Stimulated activated CD4-positive, alpha-beta T cell treated with anti-CD3 and anti-CD28 coated beads, Interleukin-2, amount 100 ng/mL, for 4 hours (primary cell): ENCODE measurements at regions not wholly inside any gene's neighbourhood (a gene's known extent, or its start where the extent isn't known, plus 50 kb on each side); places are given as distances from the start of the nearest gene placed in this dataset.

ENCODE experiments used
- DNase-seq: peaks from one replicate; pipeline ENCODE4 v3.0.0-alpha.2; 2020; ENCODE audit warnings: low read depth

DNA sequence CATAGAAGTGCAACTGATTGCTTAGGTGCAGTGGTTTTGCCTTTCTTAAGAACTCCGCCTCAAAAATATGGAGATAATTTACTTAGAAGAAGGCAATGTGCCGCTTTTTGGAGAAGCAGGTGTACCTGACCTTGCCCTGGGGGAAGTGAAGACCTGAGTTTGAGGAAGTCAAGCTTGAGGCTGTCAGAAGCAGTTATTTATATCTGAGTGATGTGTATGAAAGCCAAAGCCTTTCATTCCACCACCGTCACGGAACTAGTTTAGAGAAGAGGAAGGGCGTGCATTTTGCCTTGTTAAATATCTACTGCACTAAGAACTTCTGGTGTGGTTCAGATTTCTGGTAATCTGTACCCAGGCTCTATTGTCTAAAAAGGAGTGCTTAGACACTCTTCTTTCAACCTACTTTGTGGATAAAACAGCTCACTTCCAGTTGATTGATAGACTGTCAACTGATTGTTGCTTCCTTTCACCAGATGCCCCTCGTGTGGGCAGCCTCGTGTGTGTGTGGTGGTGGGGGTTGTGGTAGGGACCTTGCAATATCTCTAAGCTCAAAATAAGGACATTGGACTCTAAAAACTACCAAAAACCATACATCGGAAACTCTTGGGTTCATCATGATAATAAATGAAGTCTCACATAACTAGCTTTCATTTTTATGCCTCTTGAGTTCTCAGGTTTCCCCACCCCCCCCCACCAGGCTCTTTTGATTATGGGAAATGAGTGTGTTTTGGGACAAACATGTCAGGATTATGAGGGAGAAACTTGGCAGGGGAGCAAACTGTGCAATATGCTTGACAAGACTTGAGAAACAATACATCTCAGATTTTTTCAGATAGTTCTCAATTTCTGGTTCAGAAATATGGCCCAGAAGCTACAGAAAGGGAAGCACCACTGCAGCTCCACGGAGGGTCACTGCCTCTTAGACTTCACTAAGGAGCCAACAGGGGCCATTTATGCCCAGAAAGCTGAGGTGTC, 78.6 kb downstream of the ARF6 start:
- DNase-seq: peak; percentile 36

DNA sequence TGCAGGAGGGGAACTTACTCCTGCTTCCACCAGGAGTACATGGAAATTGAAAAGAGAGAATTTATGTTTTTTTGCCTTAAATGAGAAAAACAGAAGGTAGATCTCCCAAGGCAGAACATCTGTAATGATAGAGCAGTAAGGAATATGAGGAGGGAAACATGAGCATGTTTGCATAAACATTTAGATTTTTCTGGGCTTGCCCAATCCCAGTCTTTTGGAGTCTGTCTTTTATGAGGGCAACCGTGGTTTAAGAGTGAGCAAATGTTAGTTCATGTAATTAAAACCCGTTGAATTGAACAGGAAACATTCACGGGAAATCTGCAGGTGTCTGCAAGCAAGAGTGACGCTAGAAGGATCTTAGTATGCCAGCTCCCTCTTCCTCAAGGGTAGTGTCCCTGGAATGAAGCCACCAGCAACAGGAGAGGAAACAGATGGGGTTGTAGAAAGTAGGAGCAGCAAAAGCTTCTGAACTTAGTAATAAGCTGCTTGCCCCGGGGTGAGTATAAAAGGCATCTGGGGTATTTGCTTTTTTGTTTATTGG, 79.3 kb downstream of the ARF6 start:
- DNase-seq: no peak

DNA sequence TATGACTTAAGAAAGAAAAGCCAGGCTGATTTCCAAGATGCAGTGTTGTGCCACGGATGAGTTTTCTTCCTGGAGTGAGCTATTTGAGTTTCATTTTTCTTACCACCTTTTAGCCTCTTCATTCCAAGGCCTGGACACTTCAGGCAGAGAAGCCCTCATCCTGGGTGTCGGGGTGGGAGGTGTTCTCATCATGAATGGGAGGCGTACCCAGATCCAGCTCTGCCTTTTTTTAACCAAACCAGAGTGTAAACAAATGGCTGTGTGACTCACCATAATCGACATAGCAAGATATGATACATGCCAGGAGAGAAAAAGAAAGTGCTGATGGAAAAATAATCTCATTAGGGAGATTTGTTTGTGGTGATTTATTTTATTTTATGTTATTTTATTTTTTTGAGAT, 79.9 kb downstream of the ARF6 start:
- peak; percentile 26 for DNase-seq

DNA sequence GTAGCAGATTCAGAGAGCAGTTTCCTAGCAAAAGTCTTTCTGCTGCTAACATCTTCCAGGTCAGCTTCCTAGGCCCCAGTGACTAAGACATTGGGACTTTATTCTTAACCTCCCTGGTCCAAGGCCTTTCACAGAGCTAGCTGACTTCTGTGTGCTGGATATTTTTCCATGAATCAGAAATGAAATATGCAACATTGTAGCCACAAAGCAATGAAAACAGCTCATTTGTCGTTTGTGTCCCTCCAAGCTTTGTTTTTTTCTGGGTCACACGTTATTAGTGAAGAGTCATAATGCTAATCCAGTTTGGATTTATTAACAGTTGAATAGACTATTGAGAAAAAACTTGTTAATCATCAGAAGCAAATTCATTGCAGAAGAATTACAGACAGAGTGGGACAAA, 82.4 kb downstream of the ARF6 start:
- DNase-seq: no peak

DNA sequence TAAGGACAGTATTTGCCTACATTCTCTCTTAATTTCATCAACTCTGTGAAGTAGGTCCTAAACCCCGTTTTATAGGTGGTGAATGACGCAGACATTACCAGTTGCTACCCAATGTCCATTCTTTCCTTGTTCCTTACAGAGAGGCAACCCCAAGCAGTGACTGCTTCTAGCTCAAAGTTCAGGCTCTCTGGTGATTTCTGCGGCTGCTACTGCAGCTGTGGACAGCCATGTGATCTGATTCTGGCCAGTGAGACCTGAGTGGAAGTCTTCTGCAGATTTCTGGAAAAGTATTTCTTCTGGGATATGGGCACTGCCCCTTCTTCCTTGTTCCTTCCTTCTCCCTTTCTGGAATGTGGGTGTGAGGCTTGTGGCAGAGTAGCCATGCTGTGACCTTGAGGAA, 82.9 kb downstream of the ARF6 start:
- no peak for DNase-seq

DNA sequence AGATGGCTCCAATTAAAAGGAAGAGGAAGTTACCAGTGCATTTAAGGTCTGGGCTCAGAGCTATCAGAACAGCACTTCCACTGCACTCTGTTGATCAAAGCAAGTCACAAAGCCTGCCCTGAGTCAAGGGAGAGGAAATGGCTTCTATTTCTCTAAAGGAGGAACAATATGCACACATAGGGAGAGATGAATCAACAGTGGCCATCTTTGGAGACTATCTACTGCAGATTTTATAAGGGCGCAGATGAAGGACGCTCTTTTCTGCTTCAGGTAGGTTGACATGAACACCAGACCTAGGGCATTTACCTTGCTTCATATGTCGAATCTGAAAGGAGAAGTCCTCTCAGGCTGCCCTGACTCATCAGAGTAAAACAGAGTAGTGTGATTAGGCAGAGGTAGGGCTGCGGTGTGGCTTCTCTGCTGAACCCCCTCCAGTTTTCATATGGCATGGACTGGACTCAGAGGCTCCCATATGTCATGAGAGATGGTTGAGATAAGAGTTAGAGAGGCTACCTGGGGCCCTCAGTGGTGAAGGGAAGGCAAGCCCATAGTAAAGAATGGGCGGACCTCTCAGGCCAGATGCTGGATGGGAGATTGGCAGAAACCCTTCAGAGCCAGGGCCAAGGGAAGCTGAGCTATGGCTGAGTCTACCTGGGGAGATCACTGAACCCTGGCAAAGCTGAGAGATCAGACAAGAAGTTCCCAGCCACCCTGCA, 84.4 kb downstream of the ARF6 start:
- DNase-seq: peak; percentile 45

DNA sequence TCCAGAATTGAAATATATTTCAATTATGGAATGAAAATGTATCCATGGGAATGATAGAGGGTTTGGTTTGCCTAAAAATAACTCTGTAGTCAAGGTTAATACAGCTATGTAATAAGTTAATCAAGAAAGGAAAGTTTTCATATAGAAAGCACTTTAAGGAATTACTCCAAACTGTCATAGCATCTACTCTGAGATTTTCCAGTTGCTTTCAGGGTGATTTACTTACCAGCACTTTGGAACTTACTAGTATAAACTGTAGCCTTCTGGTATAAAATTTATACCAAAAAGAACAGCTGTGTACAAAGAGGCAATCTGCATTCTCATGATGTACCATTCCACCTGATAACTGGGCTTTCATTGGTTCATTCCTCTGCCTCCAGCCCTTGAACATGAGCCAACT, 87.1 kb downstream of the ARF6 start:
- DNase-seq: no peak

DNA sequence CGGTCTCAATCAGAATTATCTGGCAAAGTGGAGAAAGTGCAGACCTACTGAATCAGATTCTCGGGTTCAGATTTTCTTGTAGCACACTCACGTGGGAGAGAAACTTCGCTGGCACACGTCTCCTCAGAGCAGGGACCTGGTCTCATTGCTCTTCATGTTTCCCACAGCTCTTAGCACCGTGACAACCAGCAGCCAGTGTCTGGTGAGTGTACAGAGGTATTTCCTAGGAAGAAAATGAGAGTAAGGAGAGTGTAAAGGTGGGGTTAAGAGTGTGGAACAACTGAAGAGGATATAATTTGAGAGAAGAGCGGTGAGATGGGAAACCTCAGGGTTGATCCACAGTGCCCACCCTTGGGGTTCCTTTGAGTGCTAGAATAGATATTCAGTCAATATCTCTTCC, 89.2 kb downstream of the ARF6 start:
- no peak for DNase-seq

DNA sequence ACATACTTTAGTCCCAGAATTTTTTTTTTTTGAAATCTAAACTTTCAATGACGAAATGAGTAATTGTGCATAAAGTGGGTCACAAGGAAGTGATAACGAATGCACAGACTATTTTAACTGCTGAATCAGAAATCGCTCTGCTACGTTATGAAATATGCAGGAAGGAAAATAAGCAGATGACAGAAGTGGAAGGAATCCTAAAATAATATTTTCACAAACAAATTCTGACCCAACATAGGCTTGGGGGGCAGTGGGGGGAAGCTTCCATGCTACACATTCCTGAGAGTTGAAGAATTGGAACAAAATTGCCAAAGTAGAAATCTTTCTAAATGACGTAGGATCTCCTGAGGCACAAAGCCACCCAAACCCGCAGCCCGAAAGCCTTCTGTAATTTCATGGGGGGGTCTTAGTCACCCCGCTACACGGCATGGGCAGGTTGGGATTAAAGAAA, 89.6 kb downstream of the ARF6 start:
- no peak for DNase-seq

DNA sequence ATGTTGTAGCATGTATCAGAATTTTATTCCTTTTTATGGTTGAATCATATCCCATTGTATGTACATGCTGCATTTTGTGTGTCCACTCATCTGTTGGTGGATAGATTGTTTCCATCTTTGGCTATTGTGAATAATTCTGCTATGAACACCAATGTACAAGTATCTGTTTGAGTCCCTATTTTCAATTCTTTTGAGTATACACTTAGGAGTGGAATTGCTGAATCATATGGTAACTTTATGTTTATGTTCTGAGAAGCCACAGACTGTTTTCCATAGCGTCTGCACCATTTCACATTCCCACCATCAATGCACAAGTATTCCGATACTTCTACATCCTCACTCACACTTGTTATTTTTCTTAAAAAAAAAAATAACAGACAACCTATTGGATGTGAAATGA, 91.5 kb downstream of the ARF6 start:
- DNase-seq: no peak

DNA sequence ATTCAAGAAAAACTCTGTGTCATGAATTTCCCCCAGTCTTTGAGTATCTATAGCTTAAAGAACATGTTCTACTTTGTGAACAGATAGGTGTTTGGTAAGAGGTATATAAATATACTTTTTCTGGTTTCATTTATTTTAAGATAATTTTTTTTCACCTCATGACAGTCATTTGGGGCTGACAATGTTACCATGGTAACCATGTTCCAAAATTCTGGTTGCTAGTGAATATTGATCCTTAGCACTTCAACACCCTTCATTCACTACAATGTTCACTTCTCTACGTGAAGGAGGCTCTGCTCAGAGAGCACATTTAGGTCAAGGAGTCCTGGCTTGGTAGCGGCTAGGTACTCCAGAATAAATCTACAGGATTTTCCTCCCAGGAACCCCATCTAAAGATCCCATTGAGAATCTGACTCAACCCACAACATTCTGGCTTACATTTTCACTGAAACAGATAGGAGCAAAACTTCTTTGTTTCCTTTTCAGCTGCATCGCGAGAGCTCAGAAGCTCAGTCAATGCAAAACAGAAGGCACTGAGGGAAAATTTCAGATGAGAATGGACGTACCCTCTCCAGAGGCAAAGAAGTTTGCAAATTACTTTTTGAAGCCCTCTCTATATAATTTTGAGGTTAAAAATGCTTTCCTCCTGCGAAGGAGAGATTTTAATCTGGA, 93.6 kb downstream of the ARF6 start:
- DNase-seq: no peak

DNA sequence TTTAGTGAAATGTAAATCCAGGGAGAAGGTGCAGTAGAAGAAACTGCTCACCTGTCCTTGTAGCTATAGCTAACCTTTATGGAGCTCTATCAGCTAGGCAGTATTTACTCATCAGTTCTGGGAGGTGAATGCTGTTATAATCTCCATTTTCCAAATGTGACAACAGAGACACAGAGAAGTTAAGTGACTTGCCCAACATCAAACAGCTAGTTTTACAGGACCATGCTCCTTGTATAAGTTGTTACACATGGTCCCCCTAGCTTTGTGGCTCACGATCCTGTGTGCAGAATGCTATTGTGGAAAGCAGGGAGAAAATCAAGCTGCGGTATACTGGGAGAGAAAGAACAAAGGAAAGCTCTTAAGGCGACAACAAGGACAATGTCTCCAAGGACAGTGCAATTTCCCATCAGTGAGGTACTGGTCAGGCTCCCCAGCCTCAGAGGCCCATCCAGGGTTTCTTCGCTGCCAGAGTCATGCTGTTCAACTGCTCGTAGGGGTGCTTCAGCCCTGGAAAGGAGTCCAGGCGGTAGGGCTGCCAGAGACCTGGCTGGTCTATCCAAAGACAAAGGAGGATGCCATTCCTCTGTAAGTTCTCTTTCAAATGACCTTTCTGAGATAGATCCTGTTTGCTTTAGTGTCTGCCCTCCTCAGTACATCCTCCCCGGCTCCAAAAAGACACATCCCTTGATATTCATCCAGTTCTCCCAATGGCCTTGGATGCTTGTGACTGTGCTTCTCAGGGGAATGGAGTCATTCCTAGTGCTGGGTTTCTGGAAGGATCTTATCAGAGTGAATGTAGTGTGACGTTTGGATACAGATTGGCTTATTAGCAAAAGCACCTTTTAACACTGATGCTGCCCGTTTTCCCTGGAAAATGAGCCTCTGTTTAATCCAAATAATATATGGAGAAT, 95.5 kb downstream of the ARF6 start:
- DNase-seq: no peak

DNA sequence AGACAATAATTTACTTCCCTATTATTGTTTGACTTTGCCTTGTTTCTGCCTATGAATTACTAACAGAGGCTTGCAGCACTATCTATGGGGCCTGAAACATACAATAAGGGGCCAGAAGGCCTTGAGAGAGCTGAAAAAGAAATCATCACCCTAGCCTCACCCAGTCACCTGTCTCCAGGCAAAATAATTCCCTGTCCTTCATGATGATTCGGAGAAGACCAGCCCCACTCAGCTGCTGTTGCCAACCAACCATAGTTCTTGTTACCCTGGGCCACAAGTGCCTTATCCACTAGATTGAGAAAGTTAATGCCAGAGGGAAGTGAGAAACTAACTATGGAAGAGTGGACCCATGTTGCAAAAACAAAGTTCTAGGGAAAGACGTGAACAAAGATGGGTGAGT, 97.1 kb downstream of the ARF6 start:
- no peak for DNase-seq

DNA sequence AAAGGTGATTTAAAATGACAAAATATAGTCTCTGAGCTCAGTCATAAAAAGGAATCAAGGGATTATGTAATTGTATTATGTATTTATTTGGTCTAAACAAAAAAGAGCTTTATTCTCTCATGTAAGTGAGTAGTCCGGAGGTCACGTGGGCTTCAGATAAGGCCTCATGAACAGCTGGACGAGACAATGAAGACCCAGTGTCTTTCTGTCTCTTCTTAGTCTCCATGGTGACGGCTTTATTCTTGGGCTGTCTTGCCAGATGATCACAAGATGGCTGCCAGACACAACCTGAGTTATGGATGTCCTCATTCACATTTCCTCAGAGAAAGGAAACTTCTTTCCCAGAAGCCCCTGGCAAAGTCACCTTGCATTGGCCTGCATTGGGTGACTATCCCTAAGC, 98.6 kb downstream of the ARF6 start:
- DNase-seq: no peak

DNA sequence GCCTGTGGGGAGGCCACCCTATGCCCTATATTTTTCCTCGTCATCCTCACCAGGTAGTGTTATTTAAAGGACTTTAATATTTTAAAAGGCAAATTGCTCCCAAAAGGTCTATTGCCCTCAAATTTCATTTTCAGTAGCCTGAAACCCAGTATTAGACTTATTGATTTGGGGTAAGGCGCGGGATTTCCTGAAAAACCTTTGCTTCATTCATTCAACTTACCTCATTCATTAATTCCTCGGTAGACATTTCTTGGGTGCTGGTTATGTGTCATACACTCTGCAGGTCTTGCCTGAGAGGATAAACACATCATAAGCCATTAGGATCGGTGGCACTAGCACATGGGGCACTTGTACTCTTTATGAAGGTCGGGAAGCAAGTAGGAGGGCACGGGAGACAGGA, 99.2 kb downstream of the ARF6 start:
- DNase-seq: no peak

DNA sequence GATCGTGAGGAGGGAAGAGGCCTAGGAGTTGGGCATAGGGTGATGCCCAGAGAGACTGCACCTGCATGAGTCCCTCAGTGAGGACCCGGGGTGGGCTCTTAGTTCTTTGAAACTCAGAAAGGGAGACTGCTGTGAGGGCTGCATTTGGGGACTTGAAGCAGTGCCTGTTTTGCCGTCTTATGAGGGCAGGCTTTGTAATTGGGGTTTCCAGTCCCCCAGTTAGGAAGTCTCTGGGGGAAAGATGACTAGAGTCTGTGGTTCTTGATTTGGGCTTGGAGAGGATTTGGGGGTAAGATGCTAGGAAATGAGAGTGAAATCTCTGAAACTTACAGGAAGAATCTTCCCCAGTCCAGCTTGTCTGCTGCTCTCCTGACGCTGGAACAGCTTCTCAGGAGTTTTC, 99.6 kb downstream of the ARF6 start:
- DNase-seq: no peak

DNA sequence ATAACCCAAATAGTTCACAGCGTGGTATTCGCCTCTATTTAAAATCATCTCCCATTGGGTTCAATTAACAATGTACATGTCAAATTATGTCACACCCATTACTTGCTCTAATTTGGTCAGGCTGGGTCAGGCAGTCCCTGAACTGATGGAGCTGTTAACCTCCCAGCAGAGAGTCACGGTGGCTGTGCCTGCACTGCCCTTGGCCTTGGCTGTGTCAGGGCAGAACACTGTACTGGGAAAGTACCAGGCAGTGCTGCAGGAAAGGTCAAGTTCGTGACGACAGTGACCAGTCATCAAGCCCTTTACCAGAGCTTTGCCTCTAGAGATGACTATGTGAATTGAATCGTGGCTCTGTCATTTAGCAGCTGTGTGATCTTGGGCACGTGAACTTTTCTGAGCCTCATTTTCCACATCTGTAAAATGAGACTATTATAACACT, 100.0 kb downstream of the ARF6 start:
- no peak for DNase-seq

DNA sequence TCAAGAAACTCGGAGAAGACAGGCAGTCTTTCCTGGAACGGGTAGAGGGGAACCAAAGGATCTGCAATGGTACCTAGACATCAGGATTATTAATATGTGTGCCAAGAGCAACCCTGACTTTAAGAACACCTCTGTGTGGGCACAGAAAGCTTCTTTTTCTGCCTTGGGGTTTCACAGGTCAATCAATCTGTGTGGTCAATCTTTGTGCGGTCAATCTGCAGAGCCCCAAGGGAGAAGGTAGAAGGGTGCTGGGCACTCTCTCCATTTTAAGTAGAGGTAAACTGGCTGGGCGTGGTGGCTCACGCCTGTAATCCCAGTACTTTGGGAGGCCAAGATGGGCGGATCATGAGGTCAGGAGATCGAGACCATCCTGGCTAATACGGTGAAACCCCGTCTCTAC, 100.7 kb downstream of the ARF6 start:
- DNase-seq: no peak

DNA sequence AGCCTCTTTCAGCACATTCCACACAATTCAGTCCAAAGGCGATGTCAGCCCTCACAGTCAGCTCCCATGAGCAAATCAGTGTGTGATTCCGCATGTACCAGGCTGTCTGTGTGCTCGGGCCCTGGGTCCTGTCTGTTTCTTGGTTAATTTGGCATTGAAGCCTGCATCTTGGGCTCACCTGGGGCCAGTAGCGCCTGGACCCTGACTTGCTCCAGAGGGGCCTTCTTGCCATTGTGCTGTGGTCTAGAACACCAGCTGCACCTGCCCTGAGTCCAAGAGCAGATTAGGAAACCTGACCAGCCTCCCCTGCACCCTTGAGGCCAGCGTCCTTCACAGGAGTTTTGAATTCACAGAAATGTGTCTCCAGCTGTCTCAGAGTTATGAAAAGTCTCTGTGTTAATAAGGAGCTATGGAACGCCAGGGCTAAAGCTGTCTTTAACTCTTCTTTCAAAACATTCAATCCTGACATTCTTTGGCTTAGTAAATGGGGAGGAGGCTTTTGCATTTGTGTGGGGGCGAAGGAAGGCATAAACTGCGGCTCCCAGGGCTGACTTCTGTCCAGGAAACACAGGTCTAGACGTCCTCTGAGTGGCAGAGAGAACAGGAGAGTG, 102.2 kb downstream of the ARF6 start:
- no peak for DNase-seq

DNA sequence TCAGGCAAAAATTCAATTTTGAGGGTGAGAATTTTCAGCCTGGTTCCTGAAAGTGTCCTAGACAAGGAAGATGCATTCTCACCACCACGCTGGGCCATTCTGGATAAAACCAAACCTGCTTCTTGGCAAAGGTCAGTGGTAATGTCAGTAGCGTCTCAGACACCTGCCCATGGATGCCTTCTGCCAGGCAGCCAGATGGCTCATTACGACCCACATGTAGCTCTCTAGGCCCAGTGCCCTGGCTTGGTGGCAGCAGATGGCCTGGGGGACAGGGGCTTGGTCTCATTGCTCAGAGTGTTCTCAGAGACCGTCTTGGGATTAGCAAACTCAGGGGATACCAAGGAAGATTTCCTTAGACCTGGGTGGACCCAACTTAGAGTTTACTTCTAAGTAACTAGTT, 105.1 kb downstream of the ARF6 start:
- DNase-seq: no peak
